ENCODE measurements at regions not wholly inside any gene's neighbourhood (a gene's known extent, or its start where the extent isn't known, plus 50 kb on each side); places are given as distances from the start of the nearest gene placed in this dataset.

DNA sequence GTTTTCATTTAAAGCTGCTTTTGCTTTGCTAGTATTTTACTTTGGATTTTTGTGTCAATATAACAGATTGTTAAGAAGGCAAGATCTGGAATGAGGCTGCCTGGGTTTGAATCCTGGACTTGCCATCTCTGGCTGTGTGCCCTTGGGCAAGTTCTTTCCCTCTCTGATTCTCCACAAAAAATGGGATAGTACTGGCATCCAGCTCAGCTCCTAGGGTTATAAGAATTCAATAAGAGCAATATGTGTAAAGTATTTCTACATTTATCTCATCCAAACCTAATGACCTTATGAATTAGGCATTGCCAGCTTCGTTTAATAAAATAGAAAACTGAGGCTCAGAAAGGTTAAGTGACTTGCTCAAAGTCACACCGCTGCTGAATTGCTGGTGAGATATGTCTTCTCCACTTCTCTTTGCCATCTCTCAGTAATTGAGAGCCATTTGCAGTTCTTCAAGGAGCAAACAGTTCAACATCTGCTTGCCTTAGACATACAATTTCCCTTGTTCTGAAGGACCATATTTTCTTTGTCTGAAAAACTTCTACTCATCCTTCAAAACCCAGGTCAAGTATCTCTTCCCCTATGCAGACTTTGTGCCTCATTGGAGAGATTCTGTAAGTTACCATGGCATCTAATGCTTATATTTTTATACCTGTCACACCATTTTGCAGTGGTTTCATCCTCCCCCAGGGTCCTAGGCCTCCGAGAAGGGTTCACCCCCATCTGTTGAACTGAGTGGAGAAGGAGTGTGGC is 80.8 kb upstream of the TLE3 start:
- H3K36me3 Mint-ChIP-seq (ENCODE audit: insufficient read depth in 2 of 2) = no peaks in the 10 kb centered on the region
- H3K4me3 Mint-ChIP-seq = no peak overlapping the region
- peaks cover 4% of the 10 kb centered on the region for H3K4me1 Mint-ChIP-seq (ENCODE audit: low read depth)
- no peak for DNase-seq
- no peak for ATAC-seq (replicated peaks in 1 of 2)
- peaks cover 14% of the 10 kb centered on the region for H3K27me3 Mint-ChIP-seq (ENCODE audit: low read depth)
- no peaks in the 10 kb centered on the region for H3K9me3 Mint-ChIP-seq
- no peak overlapping the region for H3K27ac Mint-ChIP-seq

- Mint-ChIP-seq H3K4me3 (no peak overlapping the region), H3K36me3 (ENCODE audit: insufficient read depth in 2 of 2) (no peaks in the 10 kb centered on the region), H3K27ac (no peak overlapping the region), H3K9me3 (no peaks in the 10 kb centered on the region), H3K27me3 (ENCODE audit: low read depth) (no peaks in the 10 kb centered on the region), H3K4me1 (ENCODE audit: low read depth) (no peaks in the 10 kb centered on the region)
- no peak for ATAC-seq (replicated peaks in 1 of 2)
- no peak for DNase-seq
These were observed 75.0 kb upstream of the TLE3 start for GRCh38 chr15:70172566-70173225.

GRCh38 chr15:70172124-70172523 is 74.4 kb upstream of the TLE3 start:
- H3K27ac Mint-ChIP-seq = no peak overlapping the region
- no peak for ATAC-seq (replicated peaks in 1 of 2)
- H3K36me3 Mint-ChIP-seq (ENCODE audit: insufficient read depth in 2 of 2) = no peaks in the 10 kb centered on the region
- H3K27me3 Mint-ChIP-seq (ENCODE audit: low read depth) = no peaks in the 10 kb centered on the region
- no peaks in the 10 kb centered on the region for H3K4me1 Mint-ChIP-seq (ENCODE audit: low read depth)
- no peak for DNase-seq
- H3K9me3 Mint-ChIP-seq = no peaks in the 10 kb centered on the region
- no peak overlapping the region for H3K4me3 Mint-ChIP-seq

DNA sequence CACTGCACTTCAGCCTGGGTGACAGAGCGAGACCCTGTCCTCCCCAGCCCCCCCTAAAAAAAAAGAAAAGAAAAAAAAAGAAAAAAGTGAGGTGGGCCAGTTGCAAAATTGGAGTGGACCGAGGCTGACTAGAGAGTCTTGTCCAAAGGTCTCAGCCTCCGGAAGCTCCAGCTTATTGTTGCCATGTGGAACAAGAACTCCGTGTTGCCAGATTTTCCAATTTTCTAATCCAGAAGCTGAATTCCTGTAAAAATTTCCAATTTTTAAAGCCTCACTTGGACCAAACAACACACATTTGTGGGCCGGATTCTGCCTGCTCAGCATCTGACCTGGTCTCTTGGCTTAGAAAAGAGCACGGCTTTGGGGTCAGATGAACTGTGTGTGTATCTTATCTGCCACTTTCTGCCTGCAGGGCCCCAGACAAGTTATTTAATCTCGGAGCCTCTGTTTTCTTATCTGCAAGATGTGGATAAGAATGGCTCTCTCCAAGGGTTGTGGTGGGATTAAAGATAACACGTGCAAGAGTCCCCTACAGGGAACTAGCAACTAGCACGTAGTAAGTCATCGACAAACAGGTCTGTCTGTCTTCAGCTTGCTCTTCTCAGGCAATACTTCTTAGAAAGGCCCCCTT is 73.7 kb upstream of the TLE3 start:
- H3K27me3 Mint-ChIP-seq (ENCODE audit: low read depth) = no peaks in the 10 kb centered on the region
- H3K4me1 Mint-ChIP-seq (ENCODE audit: low read depth) = no peaks in the 10 kb centered on the region
- no peaks in the 10 kb centered on the region for H3K36me3 Mint-ChIP-seq (ENCODE audit: insufficient read depth in 2 of 2)
- no peak for ATAC-seq (replicated peaks in 1 of 2)
- no peak for DNase-seq
- no peak overlapping the region for H3K27ac Mint-ChIP-seq
- no peak overlapping the region for H3K4me3 Mint-ChIP-seq
- no peaks in the 10 kb centered on the region for H3K9me3 Mint-ChIP-seq

DNA sequence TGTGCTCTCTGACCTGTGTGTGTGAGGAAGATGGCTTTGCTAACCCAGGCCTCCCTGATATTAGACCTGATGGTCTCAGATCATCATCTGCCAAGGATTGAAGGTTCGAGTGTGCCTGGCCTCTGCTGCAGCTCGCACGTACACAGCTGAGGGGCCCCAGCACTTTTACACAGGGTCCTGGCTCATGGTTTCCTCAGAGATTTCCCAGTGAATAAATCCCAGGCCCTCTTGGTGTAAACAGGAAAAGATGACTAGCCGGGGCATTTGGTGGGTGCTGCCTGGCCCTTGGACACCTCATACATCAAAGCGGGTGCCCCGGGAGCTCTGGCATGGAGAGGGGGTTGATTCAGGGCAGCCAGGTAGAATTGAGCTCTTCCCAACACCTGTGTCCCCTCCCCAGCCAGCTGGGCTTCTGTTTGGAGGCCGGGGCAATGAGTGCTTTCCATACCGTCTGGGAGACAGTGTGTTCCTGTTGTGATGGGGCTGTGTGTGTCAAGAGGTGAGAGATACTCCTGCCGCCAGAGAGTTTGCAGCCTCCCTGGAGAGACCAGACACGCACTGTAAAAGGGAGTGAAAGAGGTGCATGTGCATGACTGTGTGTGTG is 72.5 kb upstream of the TLE3 start:
- ATAC-seq (replicated peaks in 1 of 2) (no peak), DNase-seq (no peak)
- Mint-ChIP-seq H3K4me1 (ENCODE audit: low read depth) (no peaks in the 10 kb centered on the region), H3K36me3 (ENCODE audit: insufficient read depth in 2 of 2) (no peaks in the 10 kb centered on the region), H3K4me3 (no peak overlapping the region), H3K27ac (no peak overlapping the region), H3K9me3 (no peaks in the 10 kb centered on the region), H3K27me3 (ENCODE audit: low read depth) (no peaks in the 10 kb centered on the region)

GRCh38 chr15:70169147-70169546 is 71.4 kb upstream of the TLE3 start:
- Mint-ChIP-seq H3K27ac (no peak overlapping the region), H3K27me3 (ENCODE audit: low read depth) (no peaks in the 10 kb centered on the region), H3K4me3 (no peak overlapping the region), H3K4me1 (ENCODE audit: low read depth) (no peaks in the 10 kb centered on the region), H3K36me3 (ENCODE audit: insufficient read depth in 2 of 2) (no peaks in the 10 kb centered on the region), H3K9me3 (no peaks in the 10 kb centered on the region)
- DNase-seq (no peak), ATAC-seq (replicated peaks in 1 of 2) (no peak)

- no peaks in the 10 kb centered on the region for H3K9me3 Mint-ChIP-seq
- ATAC-seq (replicated peaks in 1 of 2) (no peak), DNase-seq (no peak)
- H3K36me3 Mint-ChIP-seq (ENCODE audit: insufficient read depth in 2 of 2) = no peaks in the 10 kb centered on the region
- H3K27me3 Mint-ChIP-seq (ENCODE audit: low read depth) = no peaks in the 10 kb centered on the region
- H3K4me1 Mint-ChIP-seq (ENCODE audit: low read depth) = no peaks in the 10 kb centered on the region
- no peak overlapping the region for H3K4me3 Mint-ChIP-seq
- no peak overlapping the region for H3K27ac Mint-ChIP-seq
These were observed 69.4 kb upstream of the TLE3 start for GRCh38 chr15:70167155-70167554.

- H3K27ac Mint-ChIP-seq = no peak overlapping the region
- no peak for ATAC-seq (replicated peaks in 1 of 2)
- no peaks in the 10 kb centered on the region for H3K4me1 Mint-ChIP-seq (ENCODE audit: low read depth)
- no peaks in the 10 kb centered on the region for H3K9me3 Mint-ChIP-seq
- no peak overlapping the region for H3K4me3 Mint-ChIP-seq
- no peaks in the 10 kb centered on the region for H3K27me3 Mint-ChIP-seq (ENCODE audit: low read depth)
- DNase-seq = no peak
- no peaks in the 10 kb centered on the region for H3K36me3 Mint-ChIP-seq (ENCODE audit: insufficient read depth in 2 of 2)
These were observed 68.9 kb upstream of the TLE3 start for GRCh38 chr15:70166506-70167087.

GRCh38 chr15:70165716-70166284 is 68.1 kb upstream of the TLE3 start:
- ATAC-seq (replicated peaks in 1 of 2) (no peak), DNase-seq (no peak)
- Mint-ChIP-seq H3K27ac (no peak overlapping the region), H3K9me3 (no peaks in the 10 kb centered on the region), H3K27me3 (ENCODE audit: low read depth) (no peaks in the 10 kb centered on the region), H3K4me1 (ENCODE audit: low read depth) (no peaks in the 10 kb centered on the region), H3K4me3 (no peak overlapping the region), H3K36me3 (ENCODE audit: insufficient read depth in 2 of 2) (no peaks in the 10 kb centered on the region)

DNA sequence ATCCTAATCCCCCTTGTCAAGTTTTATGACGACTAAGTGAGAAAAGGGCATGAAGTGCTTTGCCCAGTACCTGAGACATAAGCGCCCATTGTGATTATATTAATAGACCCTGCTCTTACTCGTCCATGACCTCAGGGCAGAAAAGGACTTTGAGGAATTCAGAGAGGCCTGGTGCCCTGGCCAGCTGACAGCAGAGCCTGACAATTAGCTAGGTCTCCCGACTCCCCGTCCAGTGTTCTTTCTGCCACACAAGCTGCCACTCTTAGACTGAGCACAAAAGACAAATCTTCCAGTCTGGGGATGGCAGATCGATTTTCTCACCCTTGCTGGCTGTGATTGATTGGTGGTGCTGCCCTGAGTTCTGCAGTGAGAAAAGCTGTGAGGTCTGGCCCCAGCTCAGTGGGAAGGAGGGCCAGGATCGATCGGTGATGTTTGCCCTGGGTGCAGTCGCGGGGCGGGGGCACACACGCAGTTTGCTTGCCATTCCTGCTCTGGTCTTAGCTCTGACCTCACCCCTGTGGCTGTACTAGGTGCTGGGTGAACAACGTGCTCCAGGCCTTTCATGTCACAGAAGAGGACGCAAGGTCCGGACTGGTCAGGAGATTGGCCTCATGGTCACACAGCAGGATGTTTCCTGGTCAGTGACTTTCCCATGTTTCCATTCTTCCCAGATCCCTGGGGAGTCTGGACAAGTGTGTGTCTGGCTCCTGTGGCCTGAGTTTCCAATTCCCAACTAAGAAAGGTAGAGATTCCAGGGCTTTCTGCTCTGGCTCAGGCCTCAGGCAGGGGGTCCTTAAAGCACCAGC is 67.4 kb upstream of the TLE3 start:
- no peak for ATAC-seq (replicated peaks in 1 of 2)
- H3K27ac Mint-ChIP-seq = no peak overlapping the region
- DNase-seq = no peak
- H3K4me3 Mint-ChIP-seq = no peak overlapping the region
- H3K9me3 Mint-ChIP-seq = no peaks in the 10 kb centered on the region
- no peaks in the 10 kb centered on the region for H3K36me3 Mint-ChIP-seq (ENCODE audit: insufficient read depth in 2 of 2)
- no peaks in the 10 kb centered on the region for H3K27me3 Mint-ChIP-seq (ENCODE audit: low read depth)
- H3K4me1 Mint-ChIP-seq (ENCODE audit: low read depth) = no peaks in the 10 kb centered on the region

- no peak overlapping the region for H3K4me3 Mint-ChIP-seq
- DNase-seq = no peak
- H3K9me3 Mint-ChIP-seq = no peaks in the 10 kb centered on the region
- no peaks in the 10 kb centered on the region for H3K4me1 Mint-ChIP-seq (ENCODE audit: low read depth)
- ATAC-seq (replicated peaks in 1 of 2) = no peak
- no peaks in the 10 kb centered on the region for H3K36me3 Mint-ChIP-seq (ENCODE audit: insufficient read depth in 2 of 2)
- H3K27me3 Mint-ChIP-seq (ENCODE audit: low read depth) = no peaks in the 10 kb centered on the region
- no peak overlapping the region for H3K27ac Mint-ChIP-seq
These were observed 66.6 kb upstream of the TLE3 start for GRCh38 chr15:70164156-70164900.

All from activated T-cell treated with anti-CD3 and anti-CD28 coated beads, Interleukin-2, amount 50 U/mL, for 72 hours (primary cell).